ENCODE measurements at regions not wholly inside any gene's neighbourhood (a gene's known extent, or its start where the extent isn't known, plus 50 kb on each side); places are given as distances from the start of the nearest gene placed in this dataset.

GRCh38 chr2:154526234-154526633, 172.3 kb upstream of the KCNJ3 start:
- TF ChIP-seq POLR2AphosphoS5 (IDR thresholded peaks at IDR 0.05) (no peak), CTCF (IDR thresholded peaks at IDR 0.05) (no peak), POLR2A (IDR thresholded peaks at IDR 0.05) (no peak)
